H1 (cell line): ENCODE measurements at regions not wholly inside any gene's neighbourhood (a gene's known extent, or its start where the extent isn't known, plus 50 kb on each side); places are given as distances from the start of the nearest gene placed in this dataset.

Experiments
- CTCF ChIA-PET: fragments of 300-600 bp; sonication (Branson Sonifier 250); formaldehyde crosslinking; loops from one replicate; lab custom pipeline; 2021; ENCODE audit not compliant: partially characterized antibody; lab: Charles Lee
- POLR2A ChIA-PET: fragments of 300-600 bp; sonication (Branson Sonifier 250); formaldehyde crosslinking; loops from one replicate; lab custom pipeline; 2021; ENCODE audit warnings: inconsistent platforms; ENCODE audit not compliant: partially characterized antibody; lab: Charles Lee
- DNase-seq, 2 experiments: peaks; one replicate each; pipeline versions ENCODE4 v3.0.0 to v3.0.0-alpha.2; 2010 to 2022; ENCODE audit warnings: low spot score in 2 of 2, low read depth in 1 of 2, mixed read lengths in 1 of 2
- FAIRE-seq: peaks from 2 replicates; lab custom pipeline; 2011; peaks lifted over from hg19 to GRCh38; lab: Jason Lieb, UNC
- H2AFZ ChIP-seq: 2 replicates; pipeline ENCODE4 v1.8.1; 2012; ENCODE audit warnings: low read length, inconsistent platforms
- H2AK5ac ChIP-seq: 2 replicates; pipeline ENCODE4 v1.6.1; 2013; ENCODE audit warnings: low read depth, low read length
- H2BK120ac ChIP-seq: replicated peaks from 2 replicates; pipeline ENCODE3; 2013; ENCODE audit warnings: low read depth, low read length, inconsistent platforms
- H2BK12ac ChIP-seq: 2 replicates; pipeline ENCODE4 v1.6.1; 2013; ENCODE audit warnings: low read depth, low read length
- H2BK15ac ChIP-seq: 2 replicates; pipeline ENCODE4 v1.6.1; 2013; ENCODE audit warnings: low read length
- H2BK20ac ChIP-seq: 2 replicates; pipeline ENCODE4 v1.6.1; 2013; ENCODE audit warnings: low read length
- H2BK5ac ChIP-seq: 2 replicates; pipeline ENCODE4 v1.6.1; 2013; ENCODE audit warnings: low read depth, low read length
- H3K14ac ChIP-seq: 2 replicates; pipeline ENCODE4 v1.6.1; 2013; ENCODE audit warnings: inconsistent platforms; ENCODE audit not compliant: insufficient read length
- H3K18ac ChIP-seq: 2 replicates; pipeline ENCODE4 v1.6.1; 2013; ENCODE audit warnings: low read length; ENCODE audit errors: extremely low read depth
- H3K23ac ChIP-seq: 2 replicates; pipeline ENCODE4 v1.6.1; 2013; ENCODE audit warnings: inconsistent platforms; ENCODE audit not compliant: insufficient read length
- H3K23me2 ChIP-seq: 2 replicates; pipeline ENCODE4 v1.6.1; 2013; ENCODE audit warnings: low read depth, low read length
- H3K27ac ChIP-seq: 2 replicates; pipeline ENCODE4 v1.6.1; 2011; ENCODE audit warnings: low read depth, low read length, inconsistent platforms
- H3K27me3 ChIP-seq, 4 experiments: replicated peaks in 1 of 4; 1 replicate in 1 of 4; 2 replicates in 3 of 4; pipeline versions ENCODE4 v1.6.1 to v1.8.1; 2011 to 2013; ENCODE audit warnings: low read length in 3 of 4, mild to moderate bottlenecking in 3 of 4, inconsistent platforms in 2 of 4, mixed read lengths in 2 of 4, moderate library complexity in 1 of 4; ENCODE audit not compliant: control insufficient read depth in 3 of 4, insufficient read depth in 3 of 4; ENCODE audit errors: extremely low read depth in 1 of 4
- H3K36me3 ChIP-seq, 4 experiments: 2 replicates each; pipeline versions ENCODE4 v1.6.1 to v1.8.1; 2011 to 2013; ENCODE audit warnings: mild to moderate bottlenecking in 4 of 4, low read length in 3 of 4, moderate library complexity in 2 of 4, control low read depth in 1 of 4, inconsistent platforms in 1 of 4; ENCODE audit not compliant: insufficient read depth in 4 of 4, control insufficient read depth in 2 of 4
- H3K4ac ChIP-seq: replicated peaks from 2 replicates; pipeline ENCODE3; 2013; ENCODE audit warnings: low read length, low read depth, mixed read lengths, inconsistent platforms; ENCODE audit not compliant: insufficient read length
- H3K4me1 ChIP-seq, 4 experiments: replicated peaks in 1 of 4; 1 replicate in 1 of 4; 2 replicates in 3 of 4; pipeline versions ENCODE4 v1.6.1 to v1.8.1; 2011 to 2013; ENCODE audit warnings: low read length in 3 of 4, inconsistent platforms in 2 of 4, mixed read lengths in 1 of 4; ENCODE audit not compliant: insufficient read depth in 4 of 4, control insufficient read depth in 3 of 4
- H3K4me2 ChIP-seq, 2 experiments: 2 replicates each; pipeline versions ENCODE4 v1.6.1 to v1.8.1; 2011 to 2013; ENCODE audit warnings: low read depth in 2 of 2, low read length in 2 of 2, control low read depth in 1 of 2, inconsistent platforms in 1 of 2, mild to moderate bottlenecking in 1 of 2; ENCODE audit not compliant: insufficient read depth in 1 of 2
- H3K4me3 ChIP-seq, 4 experiments: fragments of 200-600, 300-600 bp in 1 of 4; sonication (generic), shearing (Covaris generic), sonication (Bioruptor Twin) in 1 of 4; 2 replicates each; pipeline versions ENCODE4 v1.5.1 to v1.8.1; 2011 to 2016; ENCODE audit warnings: low read length in 4 of 4, low read depth in 3 of 4, control low read depth in 2 of 4, inconsistent platforms in 2 of 4, mild to moderate bottlenecking in 2 of 4, mixed read lengths in 1 of 4, moderate library complexity in 1 of 4; ENCODE audit not compliant: insufficient read depth in 2 of 4; ENCODE audit errors: extremely low read depth in 1 of 4
- H3K56ac ChIP-seq: replicated peaks from 2 replicates; pipeline ENCODE3; 2013; ENCODE audit warnings: low read depth, mild to moderate bottlenecking, mixed read lengths, low read length, inconsistent platforms; ENCODE audit not compliant: insufficient read length
- H3K79me1 ChIP-seq: 2 replicates; pipeline ENCODE4 v1.6.1; 2013; ENCODE audit warnings: low read depth, low read length, control low read depth
- H3K79me2 ChIP-seq, 2 experiments: 2 replicates each; pipeline versions ENCODE4 v1.6.1 to v1.8.1; 2012 to 2013; ENCODE audit warnings: low read length in 2 of 2, mild to moderate bottlenecking in 2 of 2, inconsistent platforms in 1 of 2; ENCODE audit not compliant: insufficient read depth in 2 of 2, control insufficient read depth in 1 of 2
- H3K9ac ChIP-seq, 4 experiments: replicated peaks in 1 of 4; 1 replicate in 1 of 4; 2 replicates in 3 of 4; pipeline versions ENCODE4 v1.6.1 to v1.8.1; 2011 to 2013; ENCODE audit warnings: low read depth in 3 of 4, low read length in 3 of 4, control low read depth in 2 of 4, mild to moderate bottlenecking in 2 of 4, moderate library complexity in 2 of 4, inconsistent platforms in 1 of 4; ENCODE audit errors: extremely low read depth in 1 of 4
- H3K9me3 ChIP-seq, 2 experiments: 2 replicates each; pipeline versions ENCODE4 v1.6.1 to v1.8.1; 2012 to 2013; ENCODE audit warnings: mild to moderate bottlenecking in 2 of 2, moderate library complexity in 2 of 2, control low read depth in 1 of 2, inconsistent platforms in 1 of 2, low read depth in 1 of 2, low read length in 1 of 2, mixed read lengths in 1 of 2; ENCODE audit not compliant: insufficient read depth in 2 of 2
- H4K20me1 ChIP-seq, 2 experiments: replicated peaks in 1 of 2; 2 replicates each; pipeline versions ENCODE3 to v1.8.1; 2011 to 2013; ENCODE audit warnings: inconsistent platforms in 2 of 2, low read length in 2 of 2, mild to moderate bottlenecking in 1 of 2; ENCODE audit not compliant: insufficient read depth in 2 of 2, control insufficient read depth in 1 of 2
- H4K5ac ChIP-seq: 2 replicates; pipeline ENCODE4 v1.6.1; 2013; ENCODE audit warnings: low read length, low read depth, mixed read lengths, inconsistent platforms; ENCODE audit not compliant: insufficient read length
- H4K8ac ChIP-seq: 2 replicates; pipeline ENCODE4 v1.8.0; 2013; ENCODE audit warnings: mild to moderate bottlenecking, moderate library complexity, low read length, inconsistent platforms; ENCODE audit not compliant: insufficient read depth; ENCODE audit errors: extremely low read depth
- H4K91ac ChIP-seq: replicated peaks from 2 replicates; pipeline ENCODE3; 2013; ENCODE audit warnings: low read length, mixed read lengths, inconsistent platforms; ENCODE audit not compliant: insufficient read length
- CEBPB ChIP-seq: IDR thresholded peaks from 2 replicates; pipeline ENCODE4 v1.6.1; 2012; ENCODE audit warnings: low read depth, low read length
- CREB1 ChIP-seq: IDR thresholded peaks from 2 replicates; pipeline ENCODE4 v1.6.1; 2012; ENCODE audit warnings: inconsistent platforms
- GABPA ChIP-seq: IDR thresholded peaks from 2 replicates; pipeline ENCODE4 v1.6.1; 2011; ENCODE audit warnings: mild to moderate bottlenecking, low read length, moderate library complexity, borderline replicate concordance; ENCODE audit not compliant: insufficient read depth
- KDM1A ChIP-seq: fragments of 200-600, 300-600 bp; sonication (generic); IDR thresholded peaks from 2 replicates; pipeline ENCODE4 v1.7.1; 2016; ENCODE audit warnings: mild to moderate bottlenecking, low read length, borderline replicate concordance
- POU5F1 ChIP-seq: IDR thresholded peaks from 2 replicates; pipeline ENCODE4 v1.6.1; 2011; ENCODE audit warnings: low read depth, mild to moderate bottlenecking, low read length, moderate library complexity
- ZNF274 ChIP-seq: IDR thresholded peaks from 2 replicates; pipeline ENCODE4 v1.7.0; 2012; ENCODE audit warnings: low read length, borderline replicate concordance; ENCODE audit errors: extremely low read depth
- WGBS, 2 experiments: shearing (Covaris generic) in 1 of 2; methylation state at CpG; one replicate each; pipeline versions ENCODE4 v1.1.6 to v1.1.7; 2013 to 2015; ENCODE audit warnings: low lambda C conversion rate in 2 of 2, mixed read lengths in 2 of 2, inconsistent platforms in 1 of 2, low coverage in 1 of 2, missing lambda C conversion rate in 1 of 2; ENCODE audit not compliant: insufficient replicate concordance in 2 of 2, insufficient coverage in 1 of 2, insufficient read length in 1 of 2; ENCODE audit errors: extremely low coverage in 1 of 2, missing lambda C conversion rate in 1 of 2; 5-methylcytosine and 5-hydroxymethylcytosine counted together
- TF ChIP-seq, protein P1 (sequence below): IDR thresholded peaks from 2 replicates; pipeline ENCODE4 v1.6.1; 2011; ENCODE audit warnings: low read depth, mild to moderate bottlenecking, low read length; ENCODE audit not compliant: insufficient read depth
- TF ChIP-seq, protein P2 (sequence below): IDR thresholded peaks from 2 replicates; pipeline ENCODE4 v1.6.1; 2012; ENCODE audit warnings: inconsistent platforms

DNA sequence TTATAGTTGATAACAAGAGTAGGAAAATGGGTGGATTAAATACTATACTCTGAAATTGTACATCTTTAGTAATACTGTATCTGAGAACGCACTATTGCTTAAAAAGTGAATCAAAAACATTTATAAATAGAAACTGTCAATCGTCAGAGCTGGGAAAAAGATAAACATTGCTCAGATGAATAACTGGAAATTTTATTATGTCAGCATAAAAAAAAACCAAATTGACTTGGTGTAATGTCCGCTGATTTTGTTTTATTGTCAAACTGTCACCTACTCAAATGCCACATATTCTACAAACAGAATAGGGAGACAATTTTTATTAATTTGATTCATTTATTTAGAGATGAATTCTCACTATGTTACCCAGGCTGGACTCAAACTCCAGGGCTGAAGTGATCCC lies 109.3 kb upstream of the TMTC1 start:
- H2BK12ac ChIP-seq, result no peak overlapping the region
- H2AFZ ChIP-seq, result no peak overlapping the region
- FAIRE-seq (no peak), DNase-seq (no peak)
- H3K36me3 ChIP-seq, result no peaks in the 10 kb centered on the region
- no peak overlapping the region for H3K4me2 ChIP-seq
- peaks cover 0 to 6% of the 10 kb centered on the region in 2 experiments; a peak in 1 of 4 replicates for H3K9me3 ChIP-seq
- no peak overlapping the region for H2BK5ac ChIP-seq
- H2BK15ac ChIP-seq, result no peak overlapping the region
- no peaks in the 10 kb centered on the region for H3K27me3 ChIP-seq
- H3K79me1 ChIP-seq, result no peaks in the 10 kb centered on the region
- H2AK5ac ChIP-seq, result no peak overlapping the region
- no peak overlapping the region for H4K8ac ChIP-seq
- POLR2A ChIA-PET, result interaction anchor here (1.5 kb wide), 1 partner anchor 9 kb away, joined by 4 read pairs; no protein-coding TSS in a partner anchor
- no peak overlapping the region for H3K9ac ChIP-seq
- no peaks in the 10 kb centered on the region for H3K79me2 ChIP-seq
- no peak overlapping the region for H4K5ac ChIP-seq
- H3K56ac ChIP-seq, result no peak overlapping the region
- H3K27ac ChIP-seq, result no peak overlapping the region
- no peak overlapping the region for H3K23ac ChIP-seq
- WGBS, 2 experiments, result 89% methylated on average over 3 of the region's 3 CpGs; no CpG with 5 or more reads in 1 of the 2 experiments
- no peak overlapping the region for H4K91ac ChIP-seq
- H3K14ac ChIP-seq, result no peak overlapping the region
- H3K4me3 ChIP-seq, result no peak overlapping the region
- no peak overlapping the region for H3K18ac ChIP-seq
- peaks cover 0 to 5% (median 3%) of the 10 kb centered on the region in 4 experiments; a peak in 6 of 7 replicates for H3K4me1 ChIP-seq
- H3K23me2 ChIP-seq, result no peaks in the 10 kb centered on the region
- no peaks in the 10 kb centered on the region for H4K20me1 ChIP-seq
- TF ChIP-seq POU5F1, result no peak
- no peak for TF ChIP-seq CEBPB
- TF ChIP-seq, protein P1, sequence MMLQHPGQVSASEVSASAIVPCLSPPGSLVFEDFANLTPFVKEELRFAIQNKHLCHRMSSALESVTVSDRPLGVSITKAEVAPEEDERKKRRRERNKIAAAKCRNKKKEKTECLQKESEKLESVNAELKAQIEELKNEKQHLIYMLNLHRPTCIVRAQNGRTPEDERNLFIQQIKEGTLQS, result no peak
- no peak for TF ChIP-seq KDM1A
- TF ChIP-seq GABPA, result no peak
- no peak for TF ChIP-seq ZNF274
- TF ChIP-seq, protein P2, sequence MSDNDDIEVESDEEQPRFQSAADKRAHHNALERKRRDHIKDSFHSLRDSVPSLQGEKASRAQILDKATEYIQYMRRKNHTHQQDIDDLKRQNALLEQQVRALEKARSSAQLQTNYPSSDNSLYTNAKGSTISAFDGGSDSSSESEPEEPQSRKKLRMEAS, result no peak
- no peak for TF ChIP-seq CREB1
- TF ChIP-seq, all 59 proteins: peak for 0
- H2BK120ac ChIP-seq, result no peak overlapping the region
- peak overlapping the region; percentile 87 for H3K4ac ChIP-seq
- CTCF ChIA-PET, result interaction anchor here (0.6 to 1.4 kb wide), 4 partner anchors 8 to 372 kb away, joined by 3 to 4 read pairs (median 4); no protein-coding TSS in a partner anchor
- H2BK20ac ChIP-seq, result no peak overlapping the region
